ENCODE measurements at regions not wholly inside any gene's neighbourhood (a gene's known extent, or its start where the extent isn't known, plus 50 kb on each side); places are given as distances from the start of the nearest gene placed in this dataset.

DNA sequence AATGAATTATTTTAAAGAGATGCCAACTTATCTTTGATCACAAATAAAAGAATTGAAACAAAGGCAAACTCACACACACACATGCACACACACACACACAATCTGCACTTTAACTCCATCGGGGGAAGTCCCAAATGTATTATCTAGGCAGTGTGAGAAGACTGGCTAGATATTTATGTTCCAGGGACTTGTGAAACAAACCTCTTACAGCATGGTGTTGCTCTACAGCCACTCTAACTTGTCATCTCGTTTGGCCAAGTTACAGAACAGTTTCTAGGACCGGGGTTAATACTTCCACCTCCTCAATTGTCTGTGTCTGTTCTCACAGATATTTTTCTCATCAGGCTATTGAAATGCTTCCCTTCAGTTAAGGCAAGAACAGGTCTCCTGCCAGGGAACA lies 855.0 kb downstream of the EPHA7 start:
- Histone ChIP-seq H3K27me3 (replicated peaks in 1 of 4; ENCODE audit: control insufficient read depth in 3 of 4, extremely low read depth in 1 of 4, insufficient read depth in 3 of 4, low read length in 3 of 4) (no peaks in the 10 kb centered on the region), H3K79me1 (ENCODE audit: low read depth, low read length) (no peaks in the 10 kb centered on the region), H3K18ac (ENCODE audit: extremely low read depth, low read length) (no peak overlapping the region), H3K14ac (ENCODE audit: insufficient read length) (no peak overlapping the region), H4K91ac (replicated peaks; ENCODE audit: insufficient read length, low read length) (no peak overlapping the region), H3K27ac (ENCODE audit: low read depth, low read length) (no peak overlapping the region), H2BK12ac (ENCODE audit: low read depth, low read length) (no peak overlapping the region), H2BK120ac (replicated peaks; ENCODE audit: low read depth, low read length) (no peak overlapping the region), H4K8ac (ENCODE audit: extremely low read depth, insufficient read depth, low read length) (no peak overlapping the region), H3K56ac (replicated peaks; ENCODE audit: insufficient read length, low read depth, low read length) (no peak overlapping the region), H3K9me3 (ENCODE audit: insufficient read depth in 2 of 2, low read depth in 1 of 2, low read length in 1 of 2) (no peaks in the 10 kb centered on the region), H3K4ac (replicated peaks; ENCODE audit: insufficient read length, low read depth, low read length) (no peak overlapping the region), H3K23me2 (ENCODE audit: low read depth, low read length) (no peaks in the 10 kb centered on the region), H2BK20ac (ENCODE audit: low read length) (no peak overlapping the region), H4K20me1 (replicated peaks in 1 of 2; ENCODE audit: control insufficient read depth in 1 of 2, insufficient read depth in 2 of 2, low read length in 2 of 2) (no peaks in the 10 kb centered on the region), H3K4me1 (replicated peaks in 1 of 4; ENCODE audit: control insufficient read depth in 3 of 4, insufficient read depth in 4 of 4, low read length in 3 of 4) (no peaks in the 10 kb centered on the region), H3K23ac (ENCODE audit: insufficient read length) (no peak overlapping the region), H2AFZ (ENCODE audit: low read length) (no peak overlapping the region; the same call in 1 of the 2 replicates), H2BK15ac (ENCODE audit: low read length) (no peak overlapping the region), H3K9ac (replicated peaks in 1 of 4; ENCODE audit: extremely low read depth in 1 of 4, low read depth in 3 of 4, low read length in 3 of 4) (no peak overlapping the region), H3K36me3 (ENCODE audit: control insufficient read depth in 2 of 4, insufficient read depth in 4 of 4, low read length in 3 of 4) (no peaks in the 10 kb centered on the region), H2AK5ac (ENCODE audit: low read depth, low read length) (no peak overlapping the region), H4K5ac (ENCODE audit: insufficient read length, low read depth, low read length) (no peak overlapping the region), H3K4me3 (ENCODE audit: extremely low read depth in 1 of 4, insufficient read depth in 2 of 4, low read depth in 3 of 4, low read length in 4 of 4) (no peak overlapping the region), H2BK5ac (ENCODE audit: low read depth, low read length) (no peak overlapping the region), H3K4me2 (ENCODE audit: insufficient read depth in 1 of 2, low read depth in 2 of 2, low read length in 2 of 2) (no peak overlapping the region), H3K79me2 (ENCODE audit: control insufficient read depth in 1 of 2, insufficient read depth in 2 of 2, low read length in 2 of 2) (no peaks in the 10 kb centered on the region)
- TF ChIP-seq RBBP5 (IDR thresholded peaks at IDR 0.05; ENCODE audit: borderline replicate concordance, low read depth, low read length), result no peak
- TF ChIP-seq POLR2A (IDR thresholded peaks at IDR 0.05; ENCODE audit: control extremely low read depth in 1 of 2, low read depth in 2 of 2, low read length in 2 of 2), result no peak
- WGBS, 2 experiments (ENCODE audit: extremely low coverage in 1 of 2, insufficient coverage in 1 of 2, insufficient read length in 1 of 2, insufficient replicate concordance in 2 of 2, low coverage in 1 of 2, low lambda C conversion rate in 2 of 2, missing lambda C conversion rate in 1 of 2), result 95% methylated on average over 3 of the region's 3 CpGs; no CpG with 5 or more reads in 1 of the 2 experiments
- DNase-seq (ENCODE audit: low read depth in 1 of 2, low spot score in 2 of 2) (no peak), FAIRE-seq (no peak)
- POLR2A ChIA-PET (ENCODE audit: partially characterized antibody), result no interaction called here
- CTCF ChIA-PET (ENCODE audit: partially characterized antibody), result no interaction called here

All from H1 (cell line).